SH-SY5Y (cell line): ENCODE measurements at regions not wholly inside any gene's neighbourhood (a gene's known extent, or its start where the extent isn't known, plus 50 kb on each side); places are given as distances from the start of the nearest gene placed in this dataset.

Experiments
- GATA2 ChIP-seq: IDR thresholded peaks from 2 replicates; pipeline ENCODE4 v1.6.1; 2011; ENCODE audit warnings: mild to moderate bottlenecking, low read depth, low read length
- GATA3 ChIP-seq: IDR thresholded peaks from 2 replicates; pipeline ENCODE4 v1.6.1; 2011; ENCODE audit warnings: low read depth, mild to moderate bottlenecking, low read length, moderate library complexity

- TF ChIP-seq GATA2, result no peak
- no peak for TF ChIP-seq GATA3
Measured at GRCh38 chr4:128345650-128346049, 58.0 kb upstream of the PGRMC2 start.
